Vagina (tissue), 2 donors: ENCODE measurements at regions not wholly inside any gene's neighbourhood (a gene's known extent, or its start where the extent isn't known, plus 50 kb on each side); places are given as distances from the start of the nearest gene placed in this dataset.

Experiments used
- CTCF ChIP-seq, 3 experiments: fragments of 450-650 bp in 2 of 3; fragments of 200-600 bp in 1 of 3; sonication (generic) in 1 of 3; IDR thresholded peaks; one replicate each; pipeline ENCODE4 v1.5.1; 2017 to 2019; ENCODE audit warnings: antibody characterized with exemption in 3 of 3, mild to moderate bottlenecking in 2 of 3, moderate library complexity in 2 of 3
- POLR2AphosphoS5 ChIP-seq, 2 donors: sonication (generic); formaldehyde crosslinking; IDR thresholded peaks; one replicate each; pipeline ENCODE4 v1.9.0; 2017; ENCODE audit warnings: antibody characterized with exemption in 2 of 2, mild to moderate bottlenecking in 2 of 2, low read depth in 1 of 2; ENCODE audit not compliant: insufficient read depth in 1 of 2

- TF ChIP-seq CTCF (IDR thresholded peaks at IDR 0.05) (no peak), POLR2AphosphoS5 (IDR thresholded peaks at IDR 0.05; ENCODE audit: insufficient read depth in 1 of 2, low read depth in 1 of 2) (no peak)
These were observed 92.0 kb upstream of the CCL2 start for GRCh38 chr17:34163123-34163522.
